NOMO-1 (cell line): ENCODE measurements at regions not wholly inside any gene's neighbourhood (a gene's known extent, or its start where the extent isn't known, plus 50 kb on each side); places are given as distances from the start of the nearest gene placed in this dataset.

Experiments used
- DNase-seq, 2 experiments: peaks; one replicate each; lab custom pipeline; 2025; ENCODE audit not compliant: unreplicated experiment in 2 of 2; lab: John Stamatoyannopoulos, UW

DNA sequence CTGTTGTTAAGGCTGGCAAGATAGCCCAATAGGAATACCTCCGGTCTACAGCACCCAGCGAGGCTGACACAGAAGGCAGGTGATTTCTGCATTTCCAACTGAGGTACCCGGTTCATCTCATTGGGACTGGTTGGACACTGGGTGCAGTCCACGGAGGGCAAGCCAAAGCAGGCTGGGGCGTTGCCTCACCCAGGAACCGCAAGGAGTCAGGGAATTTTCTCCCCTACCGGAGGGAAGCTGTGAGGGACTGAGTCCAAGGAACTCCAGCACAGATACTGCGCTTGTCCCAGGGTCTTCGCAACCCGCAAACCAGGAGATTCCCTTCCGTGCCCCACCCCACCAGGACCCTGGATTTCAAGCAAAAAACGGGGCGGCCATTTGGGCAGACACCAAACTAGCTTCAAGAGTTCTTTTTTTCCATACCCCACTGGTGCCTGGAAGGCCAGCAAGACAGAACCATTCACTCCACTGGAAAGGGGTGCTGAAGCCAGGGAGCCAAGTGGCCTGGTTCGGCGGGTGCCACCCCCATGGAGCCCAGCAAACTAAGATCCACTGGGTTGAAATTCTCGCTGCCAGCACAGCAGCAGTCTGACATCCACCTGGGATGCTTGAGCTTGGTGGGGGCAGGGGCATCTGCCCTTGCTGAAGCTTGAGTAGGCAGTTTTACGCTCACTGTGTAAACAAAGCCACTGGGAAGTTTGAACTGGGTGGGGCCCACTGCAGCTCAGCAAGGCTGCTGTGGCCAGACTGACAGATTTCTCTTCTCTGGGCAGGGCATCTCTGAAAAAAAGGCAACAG lies 647.2 kb downstream of the BNC2 start:
- DNase-seq = no peak

DNA sequence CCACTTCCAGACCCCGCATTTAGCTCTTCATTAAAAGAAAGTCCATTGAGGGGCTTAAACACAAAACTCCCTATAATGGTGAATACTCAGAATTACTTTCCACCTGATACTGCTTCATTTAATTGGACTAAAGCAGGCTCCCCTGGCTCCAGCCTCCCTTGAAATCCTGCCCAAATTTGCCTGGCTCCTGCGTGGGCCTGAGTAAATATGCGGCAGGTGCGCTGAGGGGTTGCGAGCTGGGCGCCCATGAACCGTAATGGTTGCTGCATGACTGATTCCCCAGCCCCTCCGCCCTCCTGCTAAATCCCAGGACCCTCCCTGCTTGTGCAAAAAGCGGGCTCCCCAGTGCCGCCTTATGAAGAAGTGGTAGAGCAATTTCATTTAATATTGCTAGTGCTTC lies 639.7 kb downstream of the BNC2 start:
- no peak for DNase-seq

DNA sequence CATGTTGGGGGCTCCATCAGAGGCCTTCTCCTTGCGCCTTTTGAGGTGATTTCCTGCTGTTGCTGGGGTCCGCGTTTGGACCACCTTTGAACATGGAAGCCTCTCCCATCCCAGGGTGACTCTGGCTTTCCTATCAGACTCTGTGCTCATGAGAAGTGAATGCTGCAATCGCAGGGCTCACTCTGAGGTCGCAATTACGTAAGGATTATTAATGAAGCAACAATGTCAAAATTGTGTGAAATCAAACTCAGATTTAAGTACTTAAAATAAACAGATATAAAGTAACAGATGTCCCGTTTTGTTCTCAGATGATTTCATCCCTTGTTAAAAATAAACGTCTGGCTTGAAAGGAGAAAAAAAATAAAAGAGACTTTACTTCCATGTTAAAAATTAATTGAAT lies 634.2 kb downstream of the BNC2 start:
- DNase-seq = no peak

DNA sequence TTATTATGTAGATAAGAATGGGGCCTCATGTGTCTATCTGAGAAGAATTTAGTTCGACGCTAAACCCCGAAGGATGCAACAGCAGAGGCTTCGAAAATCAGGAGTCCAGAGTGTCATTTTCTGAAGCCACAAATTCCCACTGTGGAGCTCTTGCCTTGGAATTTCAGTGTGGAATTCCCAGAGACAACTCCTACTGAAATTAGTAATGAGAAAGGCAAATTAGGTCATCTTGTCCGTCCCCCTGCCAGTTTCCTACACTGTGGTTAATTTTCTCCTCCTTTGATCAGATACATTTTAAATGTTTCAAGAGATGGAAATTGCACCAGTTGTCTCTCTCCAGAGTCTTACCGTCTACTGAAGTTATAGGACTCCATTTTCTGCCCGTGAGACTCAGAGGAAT lies 633.6 kb downstream of the BNC2 start:
- no peak for DNase-seq

DNA sequence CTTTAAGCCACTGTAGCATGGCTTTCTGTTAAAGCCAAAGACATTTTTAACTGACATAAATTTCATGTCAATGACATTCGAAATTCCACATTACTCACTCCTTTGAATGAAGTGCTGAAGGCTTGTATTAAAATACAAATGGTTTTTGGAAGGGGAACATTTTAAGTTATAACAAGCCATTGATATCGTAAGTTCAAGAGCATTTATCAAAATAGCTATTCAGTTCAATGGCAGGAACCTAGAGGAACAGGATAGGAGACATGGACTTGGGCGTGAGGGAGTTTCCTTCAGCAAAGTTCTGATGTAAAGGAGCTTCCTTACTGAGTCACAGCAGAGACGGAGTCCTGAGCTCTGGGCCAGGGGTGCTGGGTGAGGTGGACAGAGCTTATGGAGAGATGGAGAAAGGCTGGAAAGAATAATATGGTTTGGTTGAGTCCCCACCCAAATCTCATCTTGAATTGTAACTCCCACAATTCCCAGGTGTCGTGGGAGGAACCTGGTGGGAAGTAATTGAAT lies 631.8 kb downstream of the BNC2 start:
- DNase-seq = no peak

DNA sequence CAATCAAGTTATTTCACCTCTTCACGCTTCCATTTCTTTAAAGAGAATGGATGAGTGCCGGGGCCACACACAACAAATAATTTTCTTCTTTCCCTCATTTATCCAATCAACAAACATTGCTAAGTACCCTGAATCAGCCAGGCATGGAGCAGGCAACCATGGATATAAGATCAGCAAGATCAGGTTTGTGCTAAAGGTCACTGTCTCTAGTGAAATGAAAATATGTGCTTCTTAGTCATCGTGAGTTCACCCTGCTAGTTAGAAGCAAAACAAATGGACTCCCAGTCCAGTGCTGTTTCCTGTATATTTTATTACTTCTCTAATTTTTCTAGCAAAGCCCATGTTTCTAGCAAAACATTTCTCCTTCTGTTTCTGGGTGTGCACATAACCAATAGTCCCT lies 629.2 kb downstream of the BNC2 start:
- DNase-seq = no peak

DNA sequence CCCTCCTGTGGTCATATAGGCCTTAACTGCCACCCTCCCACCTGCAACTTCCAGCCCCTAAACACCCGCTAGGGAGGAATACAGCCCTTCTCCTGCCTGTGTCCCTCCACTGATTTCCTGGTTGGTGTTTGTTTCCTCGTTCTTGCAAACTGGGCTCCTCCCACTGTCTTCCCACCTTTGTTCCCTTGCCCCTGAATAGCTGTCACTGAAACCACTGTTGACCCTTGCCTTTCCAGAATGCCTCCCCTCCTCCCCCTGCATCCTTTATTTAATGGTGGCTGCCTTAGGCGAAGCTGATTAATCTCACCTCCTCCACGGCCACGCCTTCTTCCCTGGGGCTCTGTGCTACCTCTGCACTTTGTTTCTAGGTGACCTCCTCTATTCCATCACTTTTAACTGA lies 626.7 kb downstream of the BNC2 start:
- DNase-seq = no peak

DNA sequence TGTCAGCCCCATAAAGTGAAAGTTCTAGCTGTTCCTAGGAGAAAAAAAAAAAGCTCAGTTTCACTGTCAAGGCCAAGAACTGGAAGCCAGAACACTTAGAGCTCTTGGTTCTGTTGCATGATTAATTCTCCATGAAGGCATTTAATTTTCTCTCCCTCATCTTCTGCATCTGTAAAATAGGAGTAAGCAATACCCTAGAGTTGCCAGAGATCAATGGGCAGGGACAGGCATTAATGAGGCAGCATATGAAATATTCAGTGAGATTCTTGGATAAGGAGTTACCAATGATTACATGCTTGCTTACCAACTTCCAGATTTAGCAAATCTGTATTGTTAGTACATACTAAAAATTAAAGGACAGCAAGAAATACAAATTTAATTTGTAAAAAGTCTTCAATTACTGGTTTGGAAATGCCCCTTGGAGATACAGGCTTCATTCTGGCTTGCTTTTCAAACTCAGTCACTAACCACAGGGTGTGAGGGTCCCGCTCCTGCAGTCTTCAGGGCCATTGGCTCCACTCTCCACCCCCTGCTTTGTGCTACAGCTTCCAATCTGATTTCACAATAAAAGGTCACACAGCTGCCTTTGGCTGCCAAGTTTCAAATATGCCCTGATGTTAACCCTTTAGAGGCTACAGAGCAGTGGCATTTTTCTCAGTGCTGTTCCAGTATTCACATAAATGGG lies 624.6 kb downstream of the BNC2 start:
- DNase-seq = no peak

DNA sequence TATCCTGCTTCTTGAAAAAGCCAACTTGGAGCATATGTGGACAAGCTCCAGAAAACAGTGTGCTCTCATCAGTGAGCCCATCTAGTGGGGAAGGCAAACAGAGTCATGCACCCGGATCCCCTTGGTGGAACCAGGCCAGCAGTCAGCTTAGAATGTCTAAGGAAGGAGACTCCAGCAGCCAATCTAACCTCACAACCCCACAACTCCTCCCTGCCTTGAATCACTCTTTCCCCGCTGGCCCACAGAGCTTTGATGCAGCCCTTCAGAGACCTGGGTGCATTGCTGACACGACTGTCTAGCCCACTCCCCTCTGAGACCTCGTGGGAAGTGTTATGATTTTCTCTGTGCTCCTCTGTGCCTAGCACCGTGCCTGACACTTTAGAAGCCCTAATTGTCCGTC lies 623.7 kb downstream of the BNC2 start:
- no peak for DNase-seq

DNA sequence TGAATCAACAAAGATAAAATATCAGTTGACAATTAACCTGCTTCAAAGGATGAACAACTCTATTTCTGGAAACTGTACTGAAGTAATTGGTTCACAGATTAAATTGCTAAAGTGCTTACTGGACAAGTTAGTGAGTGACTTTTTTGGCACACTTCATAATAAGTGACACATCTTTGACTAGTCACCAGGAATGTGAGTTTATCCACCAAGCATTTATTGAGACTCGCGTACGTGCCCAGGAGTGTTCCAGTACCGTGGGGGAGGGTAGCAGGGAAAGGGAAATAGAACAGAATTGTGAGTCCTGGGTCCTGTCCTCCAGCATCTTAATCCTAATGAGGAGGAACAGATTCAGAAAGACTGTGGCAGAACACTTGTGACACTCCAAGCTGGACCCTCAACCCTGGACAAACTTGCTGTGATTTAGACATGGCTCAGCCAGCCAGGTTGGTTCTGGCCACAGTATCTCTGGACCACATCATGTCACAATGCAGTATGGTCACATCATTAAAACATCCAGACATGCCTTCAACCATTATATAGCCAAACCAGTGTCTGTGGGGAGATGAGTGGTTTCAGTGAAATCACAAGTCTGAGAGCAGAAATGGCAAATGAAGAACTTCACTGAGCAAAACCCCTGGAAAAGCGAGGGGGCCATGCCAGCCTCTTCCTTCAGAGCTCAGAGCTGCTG lies 623.1 kb downstream of the BNC2 start:
- DNase-seq = no peak

DNA sequence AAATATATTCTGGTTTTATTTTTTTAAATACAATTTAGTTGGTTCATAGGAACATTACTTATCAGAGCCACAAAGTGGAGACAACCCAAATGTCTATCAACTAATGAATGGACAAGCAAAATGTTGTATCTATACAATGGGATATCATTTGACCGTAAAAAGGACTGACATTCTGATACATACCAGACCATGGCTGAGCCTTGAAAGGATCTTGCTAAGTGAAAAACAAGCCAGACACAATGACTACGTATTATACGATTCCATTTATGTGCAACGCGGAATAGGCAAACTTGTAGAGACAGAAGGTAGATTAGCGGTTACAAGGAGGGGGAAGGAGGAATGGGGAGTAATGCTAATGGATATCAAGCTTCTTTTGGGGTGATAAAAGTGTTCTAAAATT lies 621.6 kb downstream of the BNC2 start:
- DNase-seq = no peak

DNA sequence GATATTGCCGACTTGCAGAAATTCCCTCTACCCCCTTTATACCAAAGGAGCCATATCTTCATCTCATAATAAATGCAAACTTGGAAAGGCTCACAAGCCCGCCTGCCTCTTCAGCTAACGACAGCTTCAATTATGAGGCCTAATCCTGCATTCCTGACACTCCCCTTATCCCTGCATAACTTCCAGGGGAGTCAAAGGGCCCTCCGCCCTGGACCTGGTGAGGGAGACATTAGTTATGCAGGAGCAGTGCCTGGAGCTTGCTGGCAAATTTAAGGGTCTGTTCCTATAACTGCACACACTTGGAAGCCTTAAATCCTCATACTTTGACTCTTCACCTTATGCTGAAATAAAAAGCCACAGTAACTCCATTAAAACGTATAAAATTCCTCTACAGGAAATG lies 617.9 kb downstream of the BNC2 start:
- DNase-seq = no peak

DNA sequence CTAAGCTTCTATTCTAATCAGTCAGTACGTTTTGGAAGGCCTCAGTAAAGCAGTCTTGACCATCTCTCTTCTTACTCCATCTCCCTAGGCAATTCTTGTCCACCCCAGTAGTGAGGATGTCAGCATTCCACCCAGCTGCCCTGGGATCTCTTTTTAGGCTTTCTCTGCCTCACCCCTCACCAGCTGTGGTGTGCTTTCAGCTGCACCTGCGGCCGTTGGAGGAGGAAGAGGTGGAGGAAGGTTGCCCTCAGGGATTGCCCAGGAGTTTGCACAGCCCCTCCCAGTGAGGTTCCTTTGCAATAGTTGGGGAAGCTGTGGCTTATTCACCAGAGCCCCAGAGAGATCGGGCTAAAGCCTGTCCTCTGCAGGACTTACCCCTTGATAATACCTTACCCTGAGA lies 615.8 kb downstream of the BNC2 start:
- no peak for DNase-seq

DNA sequence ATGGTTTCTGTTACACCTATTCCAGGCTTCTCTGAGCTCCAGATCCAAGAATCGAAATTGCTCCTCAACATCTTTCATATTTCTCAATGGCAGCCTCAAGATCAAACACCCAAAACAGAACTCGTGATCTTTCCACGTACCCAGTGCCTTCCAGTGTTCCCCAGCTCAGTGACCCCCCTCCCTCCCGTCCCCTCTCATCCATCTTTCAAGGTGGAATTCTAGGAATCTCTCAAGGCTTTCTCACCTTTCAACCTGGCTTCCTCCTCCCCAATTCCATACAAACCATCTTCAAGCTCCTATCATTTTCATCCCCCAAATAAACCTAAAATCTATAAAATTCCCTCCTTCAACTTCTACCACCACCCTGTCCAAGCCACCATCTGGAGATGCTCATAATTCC lies 615.3 kb downstream of the BNC2 start:
- no peak for DNase-seq

DNA sequence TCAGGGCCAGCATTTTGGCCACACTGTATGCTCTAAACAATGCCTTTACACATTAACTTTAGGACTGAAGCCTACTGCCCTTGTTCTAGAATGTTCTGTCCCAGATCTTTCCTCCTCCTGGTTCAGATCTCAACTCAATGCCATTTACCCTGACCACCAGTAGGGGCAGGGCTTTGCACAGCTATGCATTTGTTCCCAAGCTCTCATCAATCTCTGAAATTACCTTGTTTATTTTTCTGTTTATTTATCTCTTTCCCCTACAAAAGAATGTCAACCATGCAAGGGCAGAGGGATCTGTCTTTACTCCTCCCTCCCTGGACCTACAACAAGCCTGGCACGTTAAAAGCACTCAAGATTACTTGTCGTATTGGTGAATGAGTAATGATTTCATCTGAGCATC lies 612.9 kb downstream of the BNC2 start:
- no peak for DNase-seq

DNA sequence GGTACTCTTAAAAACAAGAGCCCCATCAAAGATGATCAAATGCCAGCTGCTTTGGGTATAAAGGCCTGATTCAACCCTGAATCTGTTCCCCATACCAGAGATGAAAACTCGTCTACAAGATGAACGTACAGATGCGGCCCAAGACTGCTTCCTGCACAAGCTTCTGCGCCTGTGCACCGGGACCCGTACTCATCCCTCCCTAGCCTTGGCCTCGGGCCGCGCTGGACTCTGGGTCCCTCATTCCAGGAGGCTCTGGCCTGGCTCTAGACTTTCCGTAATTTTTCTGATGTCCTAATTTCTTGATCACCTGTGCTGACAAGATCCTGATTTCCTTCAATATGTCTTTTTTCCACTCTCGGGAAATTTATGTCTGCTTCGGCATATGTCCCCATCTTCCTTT lies 612.3 kb downstream of the BNC2 start:
- no peak for DNase-seq

DNA sequence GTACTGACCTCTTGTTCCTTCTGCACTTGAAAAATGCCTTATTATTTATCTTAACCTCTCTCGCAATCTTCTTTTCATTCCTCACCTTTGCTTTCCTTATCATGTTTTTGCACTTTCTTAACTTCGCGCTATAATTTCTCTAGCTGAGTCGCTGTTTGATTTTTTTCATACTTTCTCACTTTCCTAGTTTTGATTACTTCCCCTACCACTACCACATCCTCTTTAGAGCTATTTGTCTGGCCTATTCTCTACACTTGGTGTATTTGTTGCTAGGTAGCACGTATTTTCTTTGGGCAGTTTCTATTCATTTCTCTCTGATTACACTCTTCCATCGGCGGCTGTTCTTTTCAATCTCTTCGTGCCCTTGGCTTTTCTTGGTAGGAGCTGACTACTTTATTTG lies 611.8 kb downstream of the BNC2 start:
- no peak for DNase-seq

DNA sequence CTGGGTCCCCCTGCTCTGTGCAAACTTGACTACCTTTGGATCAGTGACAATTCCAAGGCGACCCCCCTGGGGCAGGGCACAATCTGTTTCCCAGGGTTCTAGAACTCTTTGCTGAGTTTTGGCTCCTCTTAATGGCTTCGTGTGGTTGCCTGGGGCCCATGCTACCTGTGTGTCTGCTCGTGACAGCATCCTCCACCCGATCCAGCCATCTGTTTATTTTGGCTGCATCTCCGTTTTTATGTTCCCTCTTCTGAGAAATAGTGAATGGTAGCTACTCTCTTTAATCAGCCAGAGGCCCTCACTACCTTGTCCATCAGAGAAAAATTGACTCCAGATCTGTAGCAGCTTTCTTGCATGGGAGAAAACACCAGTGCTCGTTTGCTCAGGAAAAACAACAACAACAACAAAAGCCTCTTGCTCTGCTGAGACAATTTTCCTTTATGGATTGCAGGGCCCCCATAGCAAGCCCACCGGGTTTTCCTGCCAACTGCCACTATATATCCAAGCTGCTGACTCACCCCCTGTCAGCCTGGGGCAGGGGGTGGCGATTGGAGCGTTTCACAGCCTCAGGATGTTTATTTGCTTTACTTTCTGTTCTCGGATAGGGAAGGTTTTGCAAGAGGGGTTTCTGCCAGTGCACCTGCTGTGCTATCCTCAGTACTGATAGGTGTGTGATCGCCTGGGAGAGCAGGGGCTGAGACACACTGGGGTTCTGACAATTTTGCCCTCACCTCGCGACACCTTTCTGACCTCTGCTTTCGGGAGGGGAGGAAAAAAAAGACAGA lies 607.8 kb downstream of the BNC2 start:
- DNase-seq = no peak

DNA sequence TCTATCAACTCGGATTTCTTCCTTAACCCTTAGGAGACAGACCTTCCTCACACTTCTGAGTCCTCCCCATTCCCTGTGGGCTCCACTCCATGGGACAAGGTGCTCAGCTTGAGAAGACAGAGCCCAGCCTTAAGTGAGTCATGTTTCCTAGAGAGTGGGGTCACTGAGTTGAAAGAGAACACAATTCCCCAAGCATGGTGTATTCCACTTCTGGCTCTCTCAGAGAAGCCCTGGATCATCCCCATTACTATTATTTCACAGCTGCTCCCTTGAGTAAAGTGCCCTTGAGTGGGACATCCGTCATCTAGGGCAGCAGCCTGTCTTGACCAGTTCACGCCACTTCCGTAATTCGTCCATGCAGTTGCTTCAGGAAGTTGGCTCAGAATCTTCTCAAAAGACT lies 604.8 kb downstream of the BNC2 start:
- no peak for DNase-seq

DNA sequence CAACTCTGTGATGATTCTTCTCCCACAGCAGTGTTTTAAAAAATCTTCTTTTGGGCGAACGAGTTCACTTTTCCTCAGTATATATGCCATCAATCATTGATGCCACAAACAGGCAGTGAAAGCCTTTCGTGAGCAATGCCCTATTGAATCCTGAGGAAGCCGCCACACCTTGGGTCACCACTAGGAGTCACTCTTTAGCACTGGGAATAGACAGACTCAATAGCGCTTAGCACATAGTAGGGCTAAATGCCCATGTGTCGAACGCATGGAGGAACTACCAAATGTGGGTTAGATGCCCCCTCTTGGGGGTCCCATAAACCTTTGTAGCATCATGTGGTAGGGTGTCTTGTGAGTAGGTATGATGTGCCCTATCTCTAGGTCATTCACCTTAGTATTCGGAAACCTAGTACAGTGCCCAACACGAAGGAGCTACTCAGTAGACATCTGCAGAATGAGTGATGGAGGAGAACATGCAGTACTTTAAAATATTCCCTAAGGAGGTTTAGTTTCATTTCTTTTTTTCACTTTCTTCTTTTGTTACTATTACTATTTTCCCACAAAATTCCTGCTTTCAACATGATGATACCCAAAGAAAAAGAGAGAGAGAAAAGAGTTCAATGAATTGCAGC lies 603.7 kb downstream of the BNC2 start:
- no peak for DNase-seq
